ACC112 (cell line): ENCODE measurements at regions not wholly inside any gene's neighbourhood (a gene's known extent, or its start where the extent isn't known, plus 50 kb on each side); places are given as distances from the start of the nearest gene placed in this dataset.

Source experiments
- H2AFZ ChIP-seq: fragments of 200-600 bp; sonication (generic); one replicate; pipeline ENCODE4 v1.6.0; 2017; ENCODE audit warnings: antibody characterized with exemption, low read length; ENCODE audit not compliant: unreplicated experiment
- H3K27ac ChIP-seq: fragments of 200-600 bp; sonication (generic); 2 replicates; pipeline ENCODE4 v1.5.1; 2014; ENCODE audit warnings: low read depth, mild to moderate bottlenecking, antibody characterized with exemption, low read length, moderate library complexity
- H3K27me3 ChIP-seq: fragments of 200-600 bp; sonication (generic); 2 replicates; pipeline ENCODE4 v1.6.1; 2014; ENCODE audit warnings: mild to moderate bottlenecking, antibody characterized with exemption, low read length, moderate library complexity, mixed read lengths; ENCODE audit not compliant: insufficient read depth
- H3K36me3 ChIP-seq: fragments of 200-600 bp; sonication (generic); 2 replicates; pipeline ENCODE4 v1.6.1; 2016; ENCODE audit warnings: mild to moderate bottlenecking, antibody characterized with exemption, low read length, moderate library complexity, mixed read lengths; ENCODE audit not compliant: insufficient read depth
- H3K4me1 ChIP-seq: fragments of 200-600 bp; sonication (generic); one replicate; pipeline ENCODE4 v1.6.1; 2016; ENCODE audit warnings: low read length, mixed read lengths; ENCODE audit not compliant: insufficient read depth, unreplicated experiment, control insufficient read depth
- H3K4me3 ChIP-seq: fragments of 200-600 bp; sonication (generic); 2 replicates; pipeline ENCODE4 v1.5.1; 2014; ENCODE audit warnings: mild to moderate bottlenecking, low read depth, low read length
- H3K79me2 ChIP-seq: fragments of 200-600 bp; sonication (generic); one replicate; pipeline ENCODE4 v1.6.0; 2016; ENCODE audit warnings: low read length; ENCODE audit not compliant: control insufficient read depth, unreplicated experiment, insufficient read depth

DNA sequence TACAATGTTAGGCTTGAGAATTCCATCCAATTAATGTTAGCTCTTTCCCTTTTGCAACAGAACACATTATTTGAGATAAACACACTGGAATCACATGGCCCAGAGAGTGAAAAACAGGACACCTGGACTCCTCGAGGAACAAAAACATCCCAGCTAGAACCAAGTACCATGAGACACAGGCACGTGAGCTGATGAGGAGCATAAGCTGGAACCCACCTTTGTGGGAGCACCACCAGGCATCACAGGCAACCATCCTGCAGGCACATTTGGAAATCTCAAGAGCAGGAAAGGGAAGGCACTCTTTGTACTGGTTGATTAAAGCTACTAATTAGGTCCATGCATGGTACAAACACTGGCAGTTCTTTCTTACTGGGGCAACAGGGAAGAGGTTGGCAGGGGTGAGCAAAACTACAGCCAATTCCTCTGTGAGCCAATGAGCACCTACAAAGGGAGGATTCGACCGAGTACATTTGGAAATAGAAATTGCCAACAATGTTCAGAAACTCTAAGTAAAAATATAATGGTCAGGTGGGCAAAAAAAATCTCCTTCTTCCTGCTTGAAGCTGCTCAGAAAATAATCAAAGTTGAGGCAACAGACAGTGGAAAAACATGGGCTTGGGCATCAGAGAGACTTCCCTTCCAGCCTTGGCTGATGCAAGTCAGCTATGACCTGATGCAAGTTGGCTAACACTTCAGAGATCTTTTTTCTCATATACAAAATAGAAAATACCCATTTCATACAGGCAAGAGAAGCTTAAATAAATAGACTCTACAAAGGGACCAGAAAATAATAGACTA, 216.7 kb downstream of the NUAK1 start:
- Histone ChIP-seq H2AFZ (no peak overlapping the region), H3K79me2 (no peaks in the 10 kb centered on the region), H3K4me3 (no peak overlapping the region), H3K36me3 (no peaks in the 10 kb centered on the region), H3K4me1 (no peaks in the 10 kb centered on the region), H3K27ac (no peak overlapping the region), H3K27me3 (no peaks in the 10 kb centered on the region)

DNA sequence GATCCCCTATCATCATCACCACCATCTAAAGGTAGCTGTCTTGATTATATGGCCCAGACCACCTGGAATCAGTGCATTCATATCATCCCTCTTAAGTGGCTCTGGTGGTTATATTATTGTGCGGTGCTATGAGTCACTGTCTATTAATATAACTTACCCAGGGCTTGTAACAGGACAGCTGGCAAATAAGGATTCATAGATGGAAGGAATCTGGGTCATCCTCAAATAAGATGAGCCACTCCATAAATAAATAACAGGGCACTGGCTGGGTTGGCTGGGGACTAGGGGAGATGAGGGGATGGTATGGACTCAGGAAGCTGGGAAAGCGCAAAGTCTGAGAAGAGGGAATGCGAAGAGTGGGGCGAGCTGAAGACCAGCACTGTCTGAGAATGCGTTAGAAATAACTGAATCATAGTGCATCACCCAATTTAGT, 216.1 kb downstream of the NUAK1 start:
- Histone ChIP-seq H3K27ac (no peak overlapping the region), H3K27me3 (no peaks in the 10 kb centered on the region), H3K4me1 (no peaks in the 10 kb centered on the region), H3K36me3 (no peaks in the 10 kb centered on the region), H3K79me2 (no peaks in the 10 kb centered on the region), H2AFZ (no peak overlapping the region), H3K4me3 (no peak overlapping the region)

DNA sequence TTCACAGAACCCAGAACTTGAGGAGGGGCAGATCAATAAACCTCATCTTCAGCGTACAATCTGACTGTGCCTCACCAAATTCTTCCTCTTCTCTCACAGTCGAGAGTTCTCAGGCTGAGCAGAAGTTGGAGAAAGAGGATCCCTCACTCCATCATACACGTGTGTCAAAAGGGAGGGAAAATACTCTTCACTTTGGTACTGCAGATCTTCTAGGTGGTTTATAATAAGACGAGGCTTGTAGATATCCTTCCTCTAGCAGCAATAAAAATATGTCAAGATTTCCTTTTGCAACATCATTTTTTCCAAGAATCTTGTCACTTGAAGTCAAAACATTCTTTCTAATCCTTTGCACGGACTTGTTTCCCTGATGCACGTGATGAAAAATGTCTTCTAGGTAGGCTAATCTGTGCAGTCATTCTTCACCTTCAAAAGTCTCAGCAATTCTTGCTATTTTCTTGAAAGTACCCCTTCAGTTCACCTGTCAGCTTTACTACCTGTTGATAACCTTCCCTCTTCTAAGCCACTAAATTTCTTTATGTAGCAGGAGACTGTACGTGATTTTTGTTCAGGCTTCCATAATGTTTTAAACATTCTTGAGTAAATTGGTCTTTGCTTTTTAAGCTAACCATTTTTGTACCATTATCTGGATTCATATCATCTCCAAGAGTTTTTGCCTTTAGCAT, 214.1 kb downstream of the NUAK1 start:
- Histone ChIP-seq H3K4me1 (no peaks in the 10 kb centered on the region), H3K27me3 (no peaks in the 10 kb centered on the region), H3K27ac (no peak overlapping the region), H2AFZ (no peak overlapping the region), H3K79me2 (no peaks in the 10 kb centered on the region), H3K4me3 (no peak overlapping the region), H3K36me3 (no peaks in the 10 kb centered on the region)

DNA sequence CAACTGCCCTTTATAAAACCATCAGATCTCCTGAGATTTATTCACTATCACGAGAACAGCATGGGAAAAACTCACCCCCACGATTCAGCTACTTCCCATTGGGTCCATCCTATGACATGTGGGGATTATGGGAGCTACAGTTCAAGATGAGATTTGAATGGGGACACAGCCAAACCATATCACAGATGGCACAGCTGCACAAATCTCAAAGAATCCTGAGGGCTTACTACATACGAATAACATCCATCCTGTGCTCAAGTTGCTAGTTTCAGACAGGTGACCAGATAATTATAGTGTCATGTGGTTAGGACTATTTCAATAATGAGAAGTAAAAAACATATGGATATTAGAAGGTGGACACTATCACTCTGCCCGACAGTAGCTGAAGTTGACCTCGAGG, 211.2 kb downstream of the NUAK1 start:
- Histone ChIP-seq H3K36me3 (no peaks in the 10 kb centered on the region), H3K27me3 (no peaks in the 10 kb centered on the region), H3K4me1 (no peaks in the 10 kb centered on the region), H3K4me3 (no peak overlapping the region), H2AFZ (no peak overlapping the region), H3K27ac (no peak overlapping the region), H3K79me2 (no peaks in the 10 kb centered on the region)

DNA sequence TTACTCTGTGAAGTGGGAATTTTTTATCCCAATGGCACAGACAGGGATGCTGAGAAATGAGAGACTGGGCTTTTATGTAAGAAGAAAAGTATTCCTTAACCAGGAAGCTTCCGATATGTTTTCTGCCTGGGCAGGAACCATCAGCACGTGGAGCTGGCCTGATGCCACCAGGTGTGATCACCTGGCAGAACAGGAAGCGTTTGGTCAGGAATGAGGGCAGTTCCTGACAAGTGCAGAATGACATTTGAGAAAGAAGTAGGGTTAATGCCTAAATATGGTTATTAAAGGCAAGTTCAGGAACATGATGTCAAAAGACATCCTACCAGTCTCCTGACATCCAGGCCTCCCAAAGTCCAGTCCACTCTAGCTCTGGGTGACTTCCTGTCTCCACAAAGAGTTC, 210.3 kb downstream of the NUAK1 start:
- Histone ChIP-seq H3K4me3 (no peak overlapping the region), H3K79me2 (no peaks in the 10 kb centered on the region), H3K36me3 (no peaks in the 10 kb centered on the region), H3K4me1 (no peaks in the 10 kb centered on the region), H2AFZ (no peak overlapping the region), H3K27ac (no peak overlapping the region), H3K27me3 (no peaks in the 10 kb centered on the region)

DNA sequence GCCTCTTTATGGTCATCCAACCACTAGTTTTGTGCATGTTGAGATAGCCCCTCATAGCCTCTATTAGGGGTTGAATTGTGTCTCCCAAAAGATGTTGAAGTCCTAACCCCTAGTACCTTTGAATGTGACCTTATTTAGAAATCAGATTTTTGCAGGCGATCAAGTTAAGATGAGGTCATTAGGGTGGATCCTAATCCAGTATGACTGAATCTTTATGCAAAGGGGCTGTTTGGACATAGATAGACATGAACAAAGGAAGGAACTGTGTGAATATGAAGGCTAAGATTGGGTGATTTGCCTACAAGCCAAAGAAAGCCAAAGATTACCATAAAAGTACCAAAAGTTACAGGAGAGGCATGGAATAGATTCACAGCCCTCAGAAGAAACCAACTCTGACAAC, 209.6 kb downstream of the NUAK1 start:
- Histone ChIP-seq H2AFZ (no peak overlapping the region), H3K27me3 (no peaks in the 10 kb centered on the region), H3K4me1 (peaks cover 6% of the 10 kb centered on the region), H3K79me2 (no peaks in the 10 kb centered on the region), H3K36me3 (no peaks in the 10 kb centered on the region), H3K4me3 (no peak overlapping the region), H3K27ac (no peak overlapping the region)

DNA sequence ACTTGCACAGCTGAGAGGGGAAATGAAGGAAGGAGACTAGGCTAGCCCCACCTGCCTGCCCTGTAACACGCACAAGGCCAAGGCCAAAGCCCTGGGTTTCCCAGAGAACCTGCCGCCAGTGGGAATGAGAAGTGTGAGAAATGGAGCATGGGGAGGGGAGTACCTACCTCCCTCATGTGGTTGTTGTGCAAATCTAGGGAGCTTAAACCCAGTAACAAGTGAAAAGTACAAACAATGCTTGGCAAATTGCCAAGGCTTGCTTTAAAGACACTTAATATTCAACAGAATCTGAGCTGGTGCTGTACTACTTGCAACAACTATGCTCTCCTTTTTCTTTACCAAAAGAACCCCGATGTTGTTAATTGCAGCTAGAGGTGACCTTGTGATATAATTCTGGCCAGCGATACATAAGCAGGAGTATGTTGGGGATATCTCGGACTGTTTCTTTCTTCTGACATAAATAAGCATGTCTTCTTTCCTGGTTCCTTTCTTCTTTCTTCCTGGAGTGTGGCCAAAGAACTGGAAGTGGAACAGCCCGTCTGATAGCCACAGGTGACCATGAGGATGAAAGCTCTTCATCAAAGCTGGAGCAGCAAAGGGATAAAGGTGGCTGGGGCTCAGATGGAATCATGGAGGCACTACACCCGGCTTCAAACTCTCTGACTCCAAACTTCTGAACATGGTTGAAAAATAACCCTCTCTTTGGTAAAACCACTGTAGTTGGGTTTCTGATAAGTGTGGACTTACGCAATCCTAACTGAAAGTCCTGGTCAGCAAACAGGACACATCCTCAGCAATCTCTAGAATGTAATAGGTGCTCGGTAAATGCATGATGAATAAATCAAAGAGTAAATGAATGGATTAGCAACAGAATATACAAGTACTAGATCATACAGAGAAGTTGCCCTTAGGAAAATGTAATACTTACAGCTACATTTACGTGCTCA, 207.9 kb downstream of the NUAK1 start:
- H3K4me3 ChIP-seq: no peak overlapping the region
- no peak overlapping the region for H2AFZ ChIP-seq

DNA sequence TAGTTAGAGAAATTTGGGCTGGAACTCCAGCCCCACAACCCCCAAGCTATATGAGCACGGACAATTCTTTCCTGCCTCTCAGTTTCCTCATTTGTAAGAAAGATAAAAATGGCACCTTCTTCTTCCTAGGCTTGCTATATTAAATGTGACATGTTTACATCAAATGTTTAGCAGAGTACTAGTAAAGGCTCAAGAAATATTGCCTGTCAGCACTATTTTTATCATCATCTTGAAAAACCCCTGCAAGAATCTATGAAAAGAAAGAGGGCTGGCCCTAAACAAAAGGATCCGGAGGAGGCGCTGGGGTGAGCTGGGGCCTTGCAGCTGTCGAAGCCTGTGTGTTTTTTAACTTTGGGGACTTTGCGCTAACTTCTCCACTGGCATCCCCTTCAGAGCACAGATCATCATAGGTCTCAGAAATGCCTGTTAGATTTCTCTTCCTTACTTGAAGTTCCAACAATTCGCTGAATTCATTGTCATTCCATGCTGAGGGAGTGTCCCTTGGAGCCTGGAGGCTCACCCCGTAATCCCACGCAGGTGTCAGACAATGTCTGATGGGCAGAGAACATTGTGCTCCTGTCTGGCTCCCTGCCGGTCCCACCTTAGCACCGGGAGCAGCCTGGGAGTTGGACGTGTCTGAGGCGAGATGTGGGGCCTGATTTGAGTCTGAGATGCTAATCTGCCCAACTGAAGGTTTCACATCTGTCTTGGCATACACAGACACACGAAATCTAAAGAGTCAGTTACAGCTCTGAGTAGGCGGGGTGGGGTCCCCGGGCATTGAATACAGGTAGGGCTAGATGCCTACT, 206.8 kb downstream of the NUAK1 start:
- no peak overlapping the region for H3K27ac ChIP-seq
- peaks cover 14% of the 10 kb centered on the region for H3K4me1 ChIP-seq
- no peaks in the 10 kb centered on the region for H3K27me3 ChIP-seq
- H3K36me3 ChIP-seq: no peaks in the 10 kb centered on the region
- H2AFZ ChIP-seq: no peak overlapping the region
- no peaks in the 10 kb centered on the region for H3K79me2 ChIP-seq
- no peak overlapping the region for H3K4me3 ChIP-seq

More for the DNA sequence above, 207.9 kb downstream of the NUAK1 start:
- peaks cover 14% of the 10 kb centered on the region for H3K4me1 ChIP-seq
- H3K36me3 ChIP-seq: no peaks in the 10 kb centered on the region
- no peaks in the 10 kb centered on the region for H3K79me2 ChIP-seq
- H3K27me3 ChIP-seq: no peaks in the 10 kb centered on the region
- no peak overlapping the region for H3K27ac ChIP-seq

DNA sequence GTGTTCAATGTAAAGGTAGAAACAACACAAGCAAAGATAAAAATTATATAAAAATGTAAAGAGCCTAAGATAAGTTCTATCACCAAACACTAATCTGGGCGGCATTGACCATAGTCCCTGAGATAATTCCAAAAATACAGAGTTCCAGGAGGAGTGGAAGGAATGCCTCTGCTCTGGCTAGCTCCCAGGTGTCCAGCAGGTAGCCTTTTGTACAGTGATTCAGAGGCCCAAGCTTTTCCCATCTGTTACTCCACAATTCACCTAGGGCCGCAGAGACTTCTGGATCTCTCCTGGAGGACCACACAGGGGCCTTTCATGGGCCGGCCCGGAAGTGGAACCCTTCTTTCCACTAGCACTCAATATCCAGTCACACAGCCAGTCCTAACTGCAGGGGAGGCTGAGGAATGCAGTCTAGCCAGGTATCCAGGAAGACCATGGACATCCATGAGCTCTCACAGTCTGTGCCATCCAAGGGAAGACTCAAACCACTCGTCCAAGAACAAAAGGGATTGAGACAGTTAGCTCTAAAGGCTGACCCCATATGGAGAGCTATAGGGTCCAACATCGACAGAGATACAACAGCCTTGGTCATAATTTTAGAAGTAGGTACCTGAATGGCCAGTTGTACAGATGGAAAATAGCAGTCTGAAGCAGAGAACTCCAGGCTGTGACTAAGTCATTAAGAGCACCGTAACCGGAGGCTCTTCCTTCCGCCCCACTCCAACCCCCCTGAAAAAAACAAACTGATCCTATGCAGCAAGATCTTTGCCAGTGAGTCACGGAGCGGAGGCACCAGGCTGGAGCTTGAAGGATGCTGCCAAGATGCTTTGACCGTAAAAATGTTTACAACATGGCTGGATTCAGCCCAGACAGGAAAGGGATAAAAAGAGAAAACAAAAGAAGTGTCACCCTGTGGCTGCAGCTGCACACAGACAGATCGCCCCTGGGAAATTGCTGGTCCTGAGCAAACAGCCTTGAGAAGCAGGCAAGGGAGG, 204.8 kb downstream of the NUAK1 start:
- Histone ChIP-seq H3K36me3 (no peaks in the 10 kb centered on the region), H3K79me2 (no peaks in the 10 kb centered on the region), H3K27ac (no peak overlapping the region; the same call in 1 of the 2 replicates), H2AFZ (peak overlapping the region; percentile 46), H3K4me3 (no peak overlapping the region), H3K4me1 (peaks cover 14% of the 10 kb centered on the region), H3K27me3 (no peaks in the 10 kb centered on the region)
